Fibroblast of skin of left quadriceps (primary cell): ENCODE measurements at regions not wholly inside any gene's neighbourhood (a gene's known extent, or its start where the extent isn't known, plus 50 kb on each side); places are given as distances from the start of the nearest gene placed in this dataset.
"Not testable (repeated sequence)": the region's sequence is repeated elsewhere in the genome, so short reads cannot be mapped to it uniquely, and the experiment has no call there.

ENCODE experiments used
- DNase-seq, 2 experiments: peaks; one replicate each; pipeline ENCODE4 v3.0.0-alpha.2; 2013; ENCODE audit warnings: low read depth in 2 of 2

DNA sequence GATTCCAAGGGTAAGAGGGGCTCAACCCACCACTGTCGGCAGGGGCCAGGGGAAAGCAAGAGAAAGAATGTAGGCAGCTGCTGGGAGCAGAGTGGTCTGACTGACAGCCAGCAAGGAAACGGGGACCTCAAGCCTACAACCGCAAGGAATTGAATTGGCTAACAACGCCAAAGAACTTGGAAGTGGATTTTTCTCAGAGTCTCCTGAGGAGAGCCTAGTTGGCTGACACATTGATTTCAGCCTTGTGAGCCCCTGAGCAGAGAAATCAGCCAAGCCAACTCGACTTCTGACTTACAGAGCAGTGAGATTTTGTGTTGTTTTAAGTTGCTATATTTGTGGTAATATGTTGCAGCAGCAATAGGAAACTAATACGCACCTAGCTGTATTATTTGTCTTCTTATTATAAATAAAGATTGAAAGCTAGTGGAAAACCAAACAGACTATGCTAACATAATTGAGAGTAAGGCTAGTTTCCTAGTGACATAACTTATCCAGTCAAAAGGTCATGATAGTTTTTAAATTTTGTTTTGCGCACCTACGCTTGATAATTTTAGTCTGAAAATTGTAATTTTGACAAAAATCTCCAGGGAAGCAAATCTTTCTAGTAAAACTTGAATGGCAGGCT lies 145.8 kb upstream of the HCCS start:
- no peak for DNase-seq

DNA sequence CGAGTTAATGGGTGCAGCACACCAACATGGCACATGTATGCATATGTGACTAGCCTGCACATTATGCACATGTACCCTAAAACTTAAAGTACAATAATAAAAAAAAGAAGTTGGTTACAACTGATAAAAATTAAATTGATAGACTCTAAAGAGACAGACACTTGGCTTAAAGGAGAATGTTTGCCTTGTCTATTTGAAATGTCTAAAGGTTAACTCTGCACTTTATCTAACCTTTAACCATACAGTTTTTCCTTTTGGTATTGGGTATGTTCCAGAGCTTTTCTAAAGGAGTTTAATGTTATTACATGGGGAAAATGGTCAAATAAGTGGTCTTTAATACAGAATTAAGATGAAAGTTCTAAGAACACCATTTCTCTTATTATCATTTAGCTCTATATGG lies 145.1 kb upstream of the HCCS start:
- DNase-seq, result no peak

DNA sequence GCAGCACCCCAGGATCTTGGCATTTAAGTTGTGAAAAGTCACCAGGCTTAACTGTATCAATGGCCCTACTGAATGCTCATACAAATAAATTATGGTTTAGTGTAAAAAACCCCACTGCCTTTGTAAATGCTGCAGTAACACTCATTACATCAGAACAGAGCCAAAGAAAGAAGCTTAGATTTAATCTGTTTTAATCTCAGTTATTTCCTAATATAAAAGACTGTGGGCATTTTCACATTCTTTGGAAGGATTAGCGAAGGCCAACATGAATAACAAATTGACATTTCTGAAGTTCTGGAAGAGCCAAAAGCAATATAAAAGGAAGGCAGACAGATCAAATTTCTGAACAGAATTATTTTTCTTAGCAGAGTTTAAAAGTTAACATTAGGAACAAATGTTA lies 140.0 kb upstream of the HCCS start:
- DNase-seq, result no peak

DNA sequence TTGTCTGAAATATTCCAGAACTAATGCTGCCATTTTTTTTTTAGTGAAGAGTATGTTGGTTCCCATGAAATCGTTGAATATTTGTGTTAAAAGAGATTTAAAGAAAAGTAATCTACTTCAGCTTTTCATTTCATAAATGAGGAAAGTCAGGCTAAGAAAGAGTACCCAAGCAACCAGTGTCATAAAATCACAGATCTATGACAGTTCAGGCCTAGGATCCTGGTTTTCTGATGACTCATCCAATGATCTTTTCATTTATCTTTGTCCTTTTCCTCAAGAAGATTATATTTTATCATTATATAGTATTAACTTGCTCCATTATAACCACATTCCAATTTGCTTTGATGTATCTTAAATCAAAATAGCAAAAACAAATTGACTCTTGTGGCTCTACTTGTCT lies 139.4 kb upstream of the HCCS start:
- no peak for DNase-seq

DNA sequence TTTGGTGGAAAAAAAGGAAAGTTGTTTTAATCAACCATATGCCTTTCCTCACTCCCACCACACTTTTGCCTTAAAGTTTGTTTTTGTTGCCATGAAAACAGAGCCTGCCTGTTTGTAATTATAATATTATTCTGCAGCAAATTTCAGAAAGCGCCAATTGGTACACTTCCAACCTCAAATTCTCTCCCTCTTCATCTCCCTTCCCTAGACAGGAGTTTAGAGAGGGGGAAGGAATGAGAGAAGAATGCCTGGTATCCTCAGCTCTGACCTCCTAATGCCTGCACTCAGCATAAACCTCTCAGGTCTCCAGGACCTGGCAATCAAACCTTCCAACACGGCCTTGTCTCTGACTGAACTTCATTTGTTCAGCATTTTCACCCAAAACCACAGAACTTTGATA lies 138.4 kb upstream of the HCCS start:
- DNase-seq, result peak; percentile 52 to 57

DNA sequence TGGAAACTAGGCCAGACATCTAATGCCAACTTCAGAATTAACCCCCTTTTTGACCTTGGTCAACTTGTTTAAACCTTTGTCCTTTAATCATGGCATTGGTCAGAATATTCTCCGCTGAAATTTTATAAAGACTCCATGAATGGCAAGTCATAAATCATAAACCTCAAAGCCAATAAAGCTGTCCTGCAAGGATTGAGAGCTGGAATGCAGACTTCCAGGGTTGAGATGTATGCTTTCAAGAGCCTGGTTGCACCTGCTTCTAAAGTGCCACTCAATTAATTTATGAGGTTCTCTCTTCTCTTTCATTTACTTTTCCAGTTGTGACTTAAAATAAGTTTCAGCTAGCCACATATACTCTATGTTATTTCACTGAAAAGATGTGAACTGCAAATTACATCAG lies 136.2 kb upstream of the HCCS start:
- no peak for DNase-seq

DNA sequence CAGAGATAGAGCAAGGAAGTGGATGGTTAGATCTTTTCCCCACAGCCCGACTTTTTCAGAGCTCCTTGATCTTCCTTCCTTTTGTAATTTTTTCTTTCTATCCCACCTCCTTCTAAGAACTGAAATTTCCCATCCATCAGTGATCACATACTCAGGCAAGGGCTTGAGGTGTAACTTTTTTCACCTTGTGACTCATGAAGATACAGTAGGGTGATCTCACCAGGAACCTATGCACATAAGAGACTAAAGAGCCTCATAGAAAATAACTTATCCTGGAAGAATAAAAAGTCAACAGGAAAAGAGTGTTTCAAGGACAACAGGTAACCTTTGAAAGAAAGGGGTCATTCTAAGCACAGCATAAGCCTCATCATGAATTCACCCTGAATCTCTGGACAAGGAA lies 131.2 kb upstream of the HCCS start:
- DNase-seq, result no peak

DNA sequence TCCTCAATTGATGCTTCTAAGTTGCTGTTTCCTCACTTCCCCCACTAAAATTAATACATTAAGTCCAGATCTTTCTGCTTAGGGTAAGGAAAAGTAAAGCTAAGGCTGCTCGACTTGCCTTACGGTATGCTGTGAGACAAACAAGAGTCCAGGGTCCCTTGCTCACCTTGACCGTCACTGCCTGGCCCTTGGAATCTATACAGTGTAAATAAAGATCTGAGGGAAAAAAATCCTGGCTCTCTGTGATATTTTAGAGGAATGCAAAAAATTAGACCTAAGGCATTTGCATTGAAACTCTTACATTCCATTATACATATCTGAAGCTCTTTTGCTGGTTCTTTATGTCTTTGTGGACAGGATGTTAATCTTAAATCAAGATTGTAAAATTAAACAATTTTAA lies 129.6 kb upstream of the HCCS start:
- no peak for DNase-seq

DNA sequence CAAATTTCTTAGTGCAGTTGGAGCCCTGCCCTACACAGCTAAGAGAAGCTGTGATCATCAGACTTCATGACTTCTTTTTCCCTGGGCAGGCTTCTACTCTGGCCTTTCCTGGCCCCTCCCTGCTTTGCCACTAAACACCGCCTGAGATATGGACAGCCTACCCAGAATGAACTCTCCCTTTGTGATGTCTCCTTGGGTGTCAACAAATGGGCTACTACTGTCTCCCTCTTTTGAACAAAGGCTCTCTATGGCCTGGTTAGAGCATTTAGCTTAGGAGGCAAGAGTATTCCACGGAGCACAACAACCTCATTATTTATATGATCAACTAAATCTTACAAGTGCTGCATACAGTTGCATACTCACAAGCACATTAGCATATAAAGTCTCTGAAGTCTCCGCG lies 127.6 kb upstream of the HCCS start:
- DNase-seq, result no peak

DNA sequence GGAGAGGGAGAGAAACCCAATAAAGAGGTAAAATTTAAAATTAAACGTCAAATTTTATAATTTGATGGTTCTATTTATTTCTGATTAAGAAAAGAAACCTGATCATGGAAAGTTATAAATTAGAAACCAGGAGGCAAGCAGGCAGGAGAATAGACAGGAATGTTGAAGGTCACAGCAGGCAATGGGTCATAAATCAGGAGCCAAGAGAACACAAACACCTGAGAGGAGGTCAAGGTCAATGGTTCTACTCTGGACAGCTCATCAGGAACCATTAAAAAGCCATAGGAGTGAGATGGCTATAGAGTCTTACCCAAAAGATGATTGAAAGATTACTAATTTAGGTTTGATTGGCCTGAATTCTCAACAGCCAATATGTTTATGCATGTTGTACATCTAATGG lies 126.9 kb upstream of the HCCS start:
- DNase-seq, result no peak

DNA sequence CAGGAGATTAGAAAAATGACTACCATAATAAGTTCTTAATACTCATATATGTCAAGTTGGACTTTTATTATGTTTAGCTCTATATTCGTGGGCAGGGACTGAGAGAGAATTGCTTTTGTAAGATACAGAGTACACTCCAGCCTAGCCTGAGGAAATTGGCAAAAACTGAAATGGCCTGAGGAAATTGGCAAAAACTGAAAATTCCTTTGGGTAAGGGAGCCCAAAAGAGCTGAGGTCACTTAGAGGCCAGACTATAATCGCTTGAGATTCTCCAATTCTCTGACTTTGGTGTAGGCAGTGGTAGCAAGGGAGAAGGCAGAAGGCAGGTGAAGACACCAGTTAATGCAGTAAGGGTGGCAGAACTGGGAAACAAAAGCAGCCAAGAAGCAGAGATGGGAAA lies 124.5 kb upstream of the HCCS start:
- DNase-seq, result no peak

DNA sequence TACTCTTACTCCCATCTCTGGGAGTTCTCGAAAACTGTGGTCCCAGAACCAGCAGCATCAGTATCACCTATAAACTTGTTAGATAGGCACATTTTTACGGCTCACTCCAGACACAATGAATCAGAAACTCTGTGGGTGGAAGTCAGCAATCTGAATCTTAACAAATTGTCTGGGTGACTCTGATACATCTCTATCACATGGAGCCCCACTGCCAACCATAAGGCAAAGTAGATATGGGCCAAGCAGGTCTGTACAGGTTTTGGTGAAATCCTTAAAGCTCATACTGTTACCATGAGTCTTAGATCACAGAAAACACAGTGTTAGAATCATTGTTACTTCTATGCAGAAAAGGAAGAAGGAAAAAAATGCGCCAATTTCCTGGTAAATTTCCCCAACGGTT lies 122.5 kb upstream of the HCCS start:
- no peak for DNase-seq

DNA sequence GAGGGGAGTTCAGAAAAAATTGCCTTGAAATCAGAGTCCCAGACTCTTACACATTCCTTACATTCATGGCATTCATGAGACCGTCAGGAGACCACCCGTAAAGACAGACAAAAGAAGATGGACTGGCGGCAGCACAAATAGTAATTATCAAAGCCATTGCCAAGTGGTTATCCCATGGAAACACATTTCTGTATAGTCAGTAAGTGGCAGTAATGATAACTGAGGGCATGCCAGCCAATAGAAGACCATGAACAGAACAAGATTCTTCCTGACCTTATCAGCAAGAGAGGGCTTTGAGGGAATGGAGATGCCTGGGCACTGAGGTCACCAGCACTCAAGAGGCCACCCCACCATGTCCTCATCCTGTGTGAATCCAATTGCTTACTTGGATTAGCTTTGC lies 121.7 kb upstream of the HCCS start:
- DNase-seq, result no peak

DNA sequence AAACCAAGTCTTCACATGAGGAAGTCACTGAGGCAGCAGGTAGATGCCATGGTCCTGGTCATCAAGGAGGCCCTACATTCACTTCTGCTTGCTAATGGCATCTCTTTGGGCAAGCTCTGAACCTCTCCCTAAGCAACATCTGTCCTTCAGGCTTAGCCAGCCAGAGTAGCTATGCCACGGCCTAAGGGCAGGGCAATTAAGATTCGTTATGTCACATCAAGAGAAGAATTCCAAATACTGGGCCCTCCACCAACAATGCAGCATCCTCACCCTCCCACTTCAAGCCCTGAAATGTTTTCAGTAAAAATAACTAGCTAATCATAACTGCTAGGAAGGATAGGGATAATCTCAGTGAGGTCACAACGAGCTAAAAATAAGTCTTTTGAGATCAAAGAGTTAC lies 120.7 kb upstream of the HCCS start:
- DNase-seq, result no peak

DNA sequence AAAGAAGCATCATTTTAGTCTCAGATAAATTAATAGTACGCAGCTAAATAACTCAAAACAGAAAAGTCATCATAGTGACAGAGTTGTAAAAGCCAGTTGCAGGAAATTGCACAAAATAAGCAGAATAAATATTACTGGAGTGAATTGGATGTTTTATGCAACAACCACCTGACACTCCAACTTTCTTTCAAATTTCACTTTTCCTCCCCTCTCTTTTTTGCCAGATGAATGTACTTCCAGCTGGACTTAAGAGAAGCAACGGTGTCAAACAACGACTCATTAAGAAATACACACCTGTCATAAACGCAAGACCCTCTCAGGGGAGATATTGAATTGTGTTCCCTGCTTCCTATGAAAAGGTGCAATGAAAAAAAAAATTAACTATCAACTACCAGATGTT lies 120.2 kb upstream of the HCCS start:
- DNase-seq, result no peak

DNA sequence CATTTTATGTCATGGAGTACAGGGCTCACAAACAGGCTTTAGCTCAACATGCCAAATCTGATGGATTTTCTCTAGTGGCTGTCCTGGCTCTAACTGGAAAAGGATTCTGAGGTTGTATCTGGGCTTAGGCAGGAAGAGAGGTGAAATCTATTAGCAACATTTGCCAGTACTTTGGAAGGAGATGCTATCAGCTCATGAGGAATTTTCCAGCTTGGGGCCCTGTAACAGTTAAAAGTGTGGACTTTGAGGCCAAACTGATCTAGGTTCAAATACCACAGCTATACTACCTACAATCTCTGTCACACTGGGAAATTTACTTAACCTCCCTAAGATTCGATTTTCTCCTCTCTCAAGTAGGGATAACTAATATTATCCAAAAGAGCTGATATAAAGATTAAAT lies 119.0 kb upstream of the HCCS start:
- no peak for DNase-seq

DNA sequence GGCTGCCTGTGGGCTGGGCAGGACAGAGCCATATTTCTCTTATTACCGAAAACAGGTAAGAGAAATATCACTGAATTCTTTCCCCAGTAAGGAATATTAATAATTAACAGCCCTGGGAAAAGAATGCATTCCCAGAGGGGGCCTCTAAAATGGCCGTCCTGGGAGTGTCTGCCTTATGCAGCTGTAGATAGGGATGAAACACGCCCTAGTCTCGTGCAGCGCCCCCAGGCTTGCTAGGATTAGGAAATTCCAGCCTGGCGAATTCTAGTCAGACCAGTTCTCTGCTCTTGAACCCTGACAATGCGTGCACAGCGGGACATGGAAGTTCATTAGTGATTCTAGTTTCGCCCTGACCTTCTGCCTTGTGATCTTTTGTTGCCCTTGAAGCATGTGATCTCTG lies 104.1 kb upstream of the HCCS start:
- not testable (repeated sequence) for DNase-seq

DNA sequence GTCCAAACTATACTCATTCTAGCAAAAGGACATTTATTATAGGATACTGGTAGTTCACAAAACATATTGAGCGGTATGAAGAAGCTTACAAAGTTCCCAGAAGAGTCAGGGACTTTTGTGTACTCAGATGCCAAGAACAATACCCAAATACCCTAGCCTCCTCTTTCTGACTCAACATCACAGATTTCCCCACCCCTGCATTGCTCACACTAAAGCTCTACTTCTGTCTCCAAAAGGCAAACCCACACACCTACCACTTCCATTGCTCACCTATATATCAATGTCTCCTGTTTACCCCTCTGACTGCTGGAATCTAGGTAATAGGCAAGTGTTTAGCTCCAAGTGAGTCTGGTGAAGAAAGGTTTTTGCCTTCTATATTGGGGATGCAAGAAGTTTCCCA lies 100.7 kb upstream of the HCCS start:
- no peak for DNase-seq

DNA sequence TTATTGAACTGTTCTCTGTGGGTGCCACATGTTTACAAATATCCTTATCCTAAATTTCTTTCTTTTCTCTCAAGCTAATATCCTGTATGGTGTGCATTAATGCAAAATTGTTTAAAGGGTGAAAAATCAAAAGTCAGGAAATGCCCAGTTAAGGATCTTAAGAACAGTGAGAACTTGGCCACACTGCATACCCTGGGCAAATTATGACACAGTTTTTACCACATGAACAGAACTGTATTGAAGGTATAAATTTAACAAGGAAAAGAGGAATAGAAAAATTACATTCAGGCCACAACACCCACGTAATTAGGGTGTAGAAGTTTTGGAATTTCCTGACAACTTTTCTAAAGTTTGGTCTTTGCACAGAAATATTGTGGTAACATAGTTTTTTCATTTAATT lies 94.4 kb upstream of the HCCS start:
- no peak for DNase-seq

DNA sequence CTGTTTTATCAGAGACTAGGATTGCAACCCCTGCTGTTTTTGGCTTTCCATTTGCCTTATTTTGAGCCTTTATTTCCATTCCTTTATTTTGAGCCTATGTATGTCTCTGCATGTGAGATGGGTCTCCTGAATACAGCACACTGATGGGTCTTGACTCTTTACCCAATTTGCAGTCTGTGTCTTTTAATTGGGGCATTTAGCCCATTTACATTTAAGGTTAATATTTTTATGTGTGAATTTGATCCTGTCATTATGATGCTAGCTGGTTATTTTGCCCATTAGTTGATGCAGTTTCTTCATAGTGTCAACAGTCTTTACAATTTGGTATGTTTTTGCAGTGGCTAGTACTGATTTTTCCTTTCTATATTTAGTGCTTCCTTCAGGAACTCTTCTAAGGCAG lies 88.5 kb upstream of the HCCS start:
- not testable (repeated sequence) for DNase-seq

DNA sequence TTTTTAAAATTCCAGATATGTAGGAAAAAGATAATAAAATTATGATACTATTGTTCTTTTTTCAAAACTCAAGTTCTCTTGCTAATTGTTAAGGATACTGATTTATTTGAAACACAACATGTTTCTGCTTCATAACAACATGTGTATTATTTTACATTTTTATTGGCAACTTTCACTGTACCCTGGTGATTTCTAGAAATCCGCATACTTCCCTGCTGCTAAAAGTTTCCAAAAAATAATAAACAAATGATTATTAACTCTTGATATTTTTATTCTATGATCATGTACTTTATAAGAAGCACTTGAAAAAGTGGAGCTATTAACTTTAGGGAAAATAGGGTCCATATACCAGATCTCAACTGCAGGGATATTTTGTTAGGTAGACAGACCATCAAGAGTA lies 71.2 kb upstream of the HCCS start:
- no peak for DNase-seq

DNA sequence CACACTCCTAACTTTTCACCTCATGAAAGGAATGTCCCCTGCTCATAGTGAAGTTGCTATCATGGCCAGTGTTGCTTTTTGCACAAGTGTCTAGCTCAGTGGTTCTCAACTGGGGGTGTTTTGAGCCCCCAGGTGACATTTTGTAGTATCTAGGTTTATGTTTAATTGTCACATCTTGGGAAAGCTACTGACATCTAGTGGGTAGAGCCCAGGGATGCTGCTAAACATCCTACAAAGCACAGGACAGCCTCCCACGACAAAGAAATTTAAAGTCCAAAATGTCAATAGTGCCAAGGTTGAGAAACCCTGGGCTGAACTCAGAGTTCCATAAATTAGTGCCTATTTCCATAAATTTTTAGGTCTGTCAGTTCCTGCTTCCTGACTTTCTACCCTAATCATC lies 70.7 kb upstream of the HCCS start:
- no peak for DNase-seq

DNA sequence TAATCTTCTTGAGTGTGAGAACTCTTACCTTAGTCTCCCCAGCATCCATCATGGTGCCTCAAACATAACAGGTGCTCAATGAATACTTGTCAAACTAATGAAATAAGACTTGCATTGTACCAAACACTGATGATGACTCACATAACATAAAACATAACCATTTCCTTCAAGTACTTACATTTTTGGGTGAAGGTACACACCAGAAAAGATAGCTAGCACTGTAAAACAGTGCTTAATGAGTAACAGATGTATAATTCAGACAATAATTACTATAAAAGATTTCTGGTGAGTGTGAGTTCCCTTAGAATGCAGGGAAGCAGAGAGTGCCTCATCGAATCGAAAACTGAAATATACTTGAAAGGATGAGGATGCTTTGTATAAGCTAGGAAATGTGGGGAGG lies 70.1 kb upstream of the HCCS start:
- DNase-seq, result peak in 1 of 2 experiments; percentile 29

DNA sequence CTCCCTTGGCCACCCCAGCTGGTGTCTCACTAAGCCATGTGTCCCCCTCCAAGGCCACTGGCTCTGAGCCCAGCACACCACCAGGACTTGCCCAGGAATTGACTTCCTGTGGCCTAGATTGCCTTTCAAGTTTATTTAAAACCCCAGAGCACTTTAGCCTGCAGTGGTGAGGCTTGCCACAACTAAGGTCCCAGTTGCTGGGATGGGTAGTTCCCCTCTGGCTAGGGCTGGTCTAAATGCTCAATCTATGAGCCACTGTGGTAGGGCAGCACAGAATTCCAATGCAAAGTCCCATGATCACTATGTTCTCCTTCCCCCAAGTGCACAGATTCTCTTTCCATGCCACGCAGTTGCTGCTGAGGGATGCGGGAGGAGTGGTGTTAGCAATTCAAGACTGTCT lies 61.1 kb upstream of the HCCS start:
- DNase-seq, result no peak

DNA sequence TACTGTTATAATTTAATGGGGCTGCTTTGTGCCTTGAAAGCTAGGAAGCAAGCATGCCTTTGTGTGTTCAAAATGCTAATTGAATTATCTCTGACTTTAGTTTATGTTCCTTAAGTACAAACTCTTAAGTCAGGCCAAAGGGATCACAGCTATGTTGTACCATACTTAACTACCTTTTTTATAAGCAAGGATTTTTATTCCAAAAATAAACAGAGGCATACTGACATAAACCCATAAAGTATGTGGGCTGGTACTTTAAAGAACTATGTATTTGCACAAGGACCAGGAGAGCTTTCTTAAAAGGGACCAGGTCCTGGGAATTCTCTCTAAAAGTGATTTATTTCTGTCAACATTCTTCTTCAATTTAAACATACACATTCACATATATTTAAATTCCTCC lies 57.8 kb upstream of the HCCS start:
- no peak for DNase-seq
